Gastrocnemius medialis (tissue), 4 donors: ENCODE measurements at regions not wholly inside any gene's neighbourhood (a gene's known extent, or its start where the extent isn't known, plus 50 kb on each side); places are given as distances from the start of the nearest gene placed in this dataset.

ENCODE experiments used
- POLR2A ChIP-seq, 2 donors: fragments of 450-650 bp; IDR thresholded peaks; one replicate each; pipeline ENCODE4 v1.6.1; 2017; ENCODE audit warnings: antibody characterized with exemption in 2 of 2, mild to moderate bottlenecking in 2 of 2, moderate library complexity in 2 of 2
- TF ChIP-seq, protein P1 (sequence below), 5 experiments: fragments of 450-650 bp in 3 of 5; fragments of 200-600 bp in 2 of 5; sonication (generic) in 2 of 5; IDR thresholded peaks in 4 of 5; conservative IDR thresholded peaks in 1 of 5; 1 replicate in 4 of 5; 2 replicates in 1 of 5; pipeline ENCODE4 v1.5.1; 2016 to 2019; ENCODE audit warnings: antibody characterized with exemption in 5 of 5, mild to moderate bottlenecking in 3 of 5, moderate library complexity in 3 of 5

GRCh38 chr15:55094136-55094535 lies 102.6 kb downstream of the RSL24D1 start:
- TF ChIP-seq, protein P1, sequence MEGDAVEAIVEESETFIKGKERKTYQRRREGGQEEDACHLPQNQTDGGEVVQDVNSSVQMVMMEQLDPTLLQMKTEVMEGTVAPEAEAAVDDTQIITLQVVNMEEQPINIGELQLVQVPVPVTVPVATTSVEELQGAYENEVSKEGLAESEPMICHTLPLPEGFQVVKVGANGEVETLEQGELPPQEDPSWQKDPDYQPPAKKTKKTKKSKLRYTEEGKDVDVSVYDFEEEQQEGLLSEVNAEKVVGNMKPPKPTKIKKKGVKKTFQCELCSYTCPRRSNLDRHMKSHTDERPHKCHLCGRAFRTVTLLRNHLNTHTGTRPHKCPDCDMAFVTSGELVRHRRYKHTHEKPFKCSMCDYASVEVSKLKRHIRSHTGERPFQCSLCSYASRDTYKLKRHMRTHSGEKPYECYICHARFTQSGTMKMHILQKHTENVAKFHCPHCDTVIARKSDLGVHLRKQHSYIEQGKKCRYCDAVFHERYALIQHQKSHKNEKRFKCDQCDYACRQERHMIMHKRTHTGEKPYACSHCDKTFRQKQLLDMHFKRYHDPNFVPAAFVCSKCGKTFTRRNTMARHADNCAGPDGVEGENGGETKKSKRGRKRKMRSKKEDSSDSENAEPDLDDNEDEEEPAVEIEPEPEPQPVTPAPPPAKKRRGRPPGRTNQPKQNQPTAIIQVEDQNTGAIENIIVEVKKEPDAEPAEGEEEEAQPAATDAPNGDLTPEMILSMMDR (IDR thresholded peaks at IDR 0.05 in 4 of 5, conservative IDR thresholded peaks at IDR 0.05 in 1 of 5) = no peak
- TF ChIP-seq POLR2A (IDR thresholded peaks at IDR 0.05) = no peak
